Loucy (cell line): ENCODE measurements at regions not wholly inside any gene's neighbourhood (a gene's known extent, or its start where the extent isn't known, plus 50 kb on each side); places are given as distances from the start of the nearest gene placed in this dataset.

Source experiments
- H2AFZ ChIP-seq: fragments of 200-600 bp; sonication (generic); 2 replicates; pipeline ENCODE4 v1.6.0; 2016; ENCODE audit warnings: antibody characterized with exemption, mild to moderate bottlenecking, low read length, moderate library complexity
- H3F3A ChIP-seq: fragments of 200-600 bp; 2 replicates; pipeline ENCODE4 v1.6.0; 2016; ENCODE audit warnings: antibody characterized with exemption, low read depth, mild to moderate bottlenecking
- H3K27me3 ChIP-seq: fragments of 200-600 bp; sonication (generic); 2 replicates; pipeline ENCODE4 v1.6.1; 2014; ENCODE audit warnings: low read length, mild to moderate bottlenecking; ENCODE audit not compliant: insufficient read depth, poor library complexity, severe bottlenecking
- H3K36me3 ChIP-seq: fragments of 200-600 bp; sonication (generic); 2 replicates; pipeline ENCODE4 v1.6.1; 2016; ENCODE audit warnings: low read length; ENCODE audit not compliant: insufficient read depth
- H3K4me1 ChIP-seq: fragments of 200-600 bp; sonication (generic); 2 replicates; pipeline ENCODE4 v1.5.1; 2014; ENCODE audit warnings: low read length, mild to moderate bottlenecking; ENCODE audit not compliant: insufficient read depth, poor library complexity, severe bottlenecking
- H3K4me2 ChIP-seq: fragments of 200-600 bp; sonication (generic); 2 replicates; pipeline ENCODE4 v1.6.0; 2014; ENCODE audit warnings: antibody characterized with exemption, low read length, low read depth, mild to moderate bottlenecking; ENCODE audit not compliant: poor library complexity, severe bottlenecking
- H3K4me3 ChIP-seq: fragments of 200-600 bp; sonication (generic); 2 replicates; pipeline ENCODE4 v1.5.1; 2014; ENCODE audit warnings: low read length, mild to moderate bottlenecking, mixed read lengths; ENCODE audit not compliant: poor library complexity, severe bottlenecking
- H3K79me2 ChIP-seq: fragments of 200-600 bp; sonication (generic); 2 replicates; pipeline ENCODE4 v1.6.1; 2014; ENCODE audit warnings: low read length; ENCODE audit not compliant: insufficient read depth
- H3K9ac ChIP-seq: fragments of 200-600 bp; sonication (generic); 2 replicates; pipeline ENCODE4 v1.6.0; 2014; ENCODE audit warnings: mild to moderate bottlenecking, low read depth, low read length, moderate library complexity; ENCODE audit not compliant: poor library complexity, severe bottlenecking
- H3K9me2 ChIP-seq: fragments of 200-600 bp; sonication (generic); replicated peaks from 2 replicates; pipeline ENCODE4 v1.6.1; 2016; ENCODE audit warnings: low read depth, low read length, mixed read lengths
- H3K9me3 ChIP-seq: fragments of 200-600 bp; sonication (generic); 2 replicates; pipeline ENCODE4 v1.6.1; 2014; ENCODE audit warnings: mild to moderate bottlenecking, antibody characterized with exemption, low read length, low read depth; ENCODE audit not compliant: insufficient read depth
- H4K20me1 ChIP-seq: fragments of 200-600 bp; sonication (generic); 2 replicates; pipeline ENCODE4 v1.6.0; 2014; ENCODE audit warnings: antibody characterized with exemption, low read length, mild to moderate bottlenecking; ENCODE audit not compliant: insufficient read depth, poor library complexity, severe bottlenecking
- EZH2phosphoT487 ChIP-seq: fragments of 200-600 bp; IDR thresholded peaks from 2 replicates; pipeline ENCODE4 v1.6.1; 2018; ENCODE audit warnings: antibody characterized with exemption, mild to moderate bottlenecking, moderate library complexity, borderline replicate concordance
- TF ChIP-seq, protein P1 (sequence below): fragments of 200-600 bp; sonication (generic); conservative IDR thresholded peaks from 2 replicates; pipeline ENCODE4 v1.5.1; 2014; ENCODE audit warnings: mild to moderate bottlenecking, antibody characterized with exemption, low read length

DNA sequence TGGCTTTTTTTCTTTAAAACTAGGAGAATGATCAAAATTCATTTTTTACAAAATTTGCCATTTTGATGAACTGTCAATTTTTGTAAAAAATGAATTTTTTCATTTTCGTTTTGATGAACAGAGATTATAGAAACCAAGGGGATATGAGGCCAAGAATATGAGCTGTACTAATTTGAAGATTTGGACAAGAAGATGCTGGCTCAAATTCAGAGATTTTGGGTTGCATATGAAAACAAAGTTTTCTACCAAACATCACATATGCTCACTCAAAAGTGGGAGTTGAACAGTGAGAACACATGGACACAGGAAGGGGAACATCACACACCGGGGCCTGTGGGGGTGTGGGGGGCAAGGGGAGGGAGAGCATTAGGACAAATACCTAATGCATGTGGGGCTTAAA is 230.7 kb downstream of the SNAPC1 start:
- no peaks in the 10 kb centered on the region for H4K20me1 ChIP-seq
- no peak overlapping the region for H2AFZ ChIP-seq
- no peak overlapping the region for H3K9ac ChIP-seq
- no peak overlapping the region for H3K4me3 ChIP-seq
- TF ChIP-seq EZH2phosphoT487: no peak
- TF ChIP-seq, protein P1, sequence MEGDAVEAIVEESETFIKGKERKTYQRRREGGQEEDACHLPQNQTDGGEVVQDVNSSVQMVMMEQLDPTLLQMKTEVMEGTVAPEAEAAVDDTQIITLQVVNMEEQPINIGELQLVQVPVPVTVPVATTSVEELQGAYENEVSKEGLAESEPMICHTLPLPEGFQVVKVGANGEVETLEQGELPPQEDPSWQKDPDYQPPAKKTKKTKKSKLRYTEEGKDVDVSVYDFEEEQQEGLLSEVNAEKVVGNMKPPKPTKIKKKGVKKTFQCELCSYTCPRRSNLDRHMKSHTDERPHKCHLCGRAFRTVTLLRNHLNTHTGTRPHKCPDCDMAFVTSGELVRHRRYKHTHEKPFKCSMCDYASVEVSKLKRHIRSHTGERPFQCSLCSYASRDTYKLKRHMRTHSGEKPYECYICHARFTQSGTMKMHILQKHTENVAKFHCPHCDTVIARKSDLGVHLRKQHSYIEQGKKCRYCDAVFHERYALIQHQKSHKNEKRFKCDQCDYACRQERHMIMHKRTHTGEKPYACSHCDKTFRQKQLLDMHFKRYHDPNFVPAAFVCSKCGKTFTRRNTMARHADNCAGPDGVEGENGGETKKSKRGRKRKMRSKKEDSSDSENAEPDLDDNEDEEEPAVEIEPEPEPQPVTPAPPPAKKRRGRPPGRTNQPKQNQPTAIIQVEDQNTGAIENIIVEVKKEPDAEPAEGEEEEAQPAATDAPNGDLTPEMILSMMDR: no peak
- no peaks in the 10 kb centered on the region for H3K9me3 ChIP-seq
- no peaks in the 10 kb centered on the region for H3K4me1 ChIP-seq
- H3K27me3 ChIP-seq: no peaks in the 10 kb centered on the region
- no peaks in the 10 kb centered on the region for H3K9me2 ChIP-seq
- H3K79me2 ChIP-seq: no peaks in the 10 kb centered on the region
- H3F3A ChIP-seq: no peaks in the 10 kb centered on the region
- no peak overlapping the region for H3K4me2 ChIP-seq
- no peaks in the 10 kb centered on the region for H3K36me3 ChIP-seq

DNA sequence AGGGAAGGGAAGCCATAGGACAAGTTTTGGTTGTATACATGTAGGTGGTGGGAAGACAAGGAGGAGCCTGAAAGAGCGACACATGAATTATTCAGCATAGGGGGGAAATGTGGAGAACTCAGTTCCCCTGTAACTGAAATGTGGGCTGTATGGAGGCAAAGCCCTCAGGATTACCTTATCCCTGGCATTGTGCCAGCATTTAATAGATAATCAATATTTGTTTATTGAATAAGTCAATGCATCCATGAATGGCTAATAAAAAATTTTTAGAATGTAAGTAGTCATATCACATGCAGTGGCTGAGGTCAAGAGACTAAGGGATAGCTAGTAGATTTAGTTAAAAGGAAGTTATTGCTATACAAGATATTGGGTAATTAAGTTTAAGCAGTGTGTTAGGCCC is 232.4 kb downstream of the SNAPC1 start:
- H3K79me2 ChIP-seq: no peaks in the 10 kb centered on the region
- no peaks in the 10 kb centered on the region for H3F3A ChIP-seq
- no peak overlapping the region for H2AFZ ChIP-seq
- H3K4me3 ChIP-seq: no peak overlapping the region
- no peaks in the 10 kb centered on the region for H4K20me1 ChIP-seq
- no peaks in the 10 kb centered on the region for H3K4me1 ChIP-seq
- H3K9me3 ChIP-seq: no peaks in the 10 kb centered on the region
- no peaks in the 10 kb centered on the region for H3K27me3 ChIP-seq
- no peak overlapping the region for H3K4me2 ChIP-seq
- no peak overlapping the region for H3K9ac ChIP-seq
- no peaks in the 10 kb centered on the region for H3K9me2 ChIP-seq
- no peaks in the 10 kb centered on the region for H3K36me3 ChIP-seq
- TF ChIP-seq, protein P1: no peak
- TF ChIP-seq EZH2phosphoT487: no peak

DNA sequence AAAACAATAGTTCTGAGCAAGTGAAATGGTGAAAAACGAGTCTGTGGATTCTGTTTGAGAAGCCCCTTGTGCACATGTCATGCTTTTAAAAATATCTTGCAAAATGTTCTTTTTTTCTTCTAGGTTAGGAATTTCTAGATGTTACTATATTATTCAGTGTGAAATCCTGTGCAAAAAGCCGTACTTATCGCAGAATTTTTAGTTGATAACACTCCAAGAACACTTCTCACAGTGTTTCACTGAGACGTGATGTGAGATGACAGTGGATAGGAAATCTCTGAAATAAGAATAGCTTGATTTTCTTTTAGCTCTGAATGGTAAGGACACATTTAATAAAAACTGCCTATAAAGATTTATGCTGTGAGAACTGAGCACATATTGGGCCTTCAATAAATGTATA is 234.5 kb downstream of the SNAPC1 start:
- Histone ChIP-seq H3K4me1 (no peaks in the 10 kb centered on the region), H3K79me2 (no peaks in the 10 kb centered on the region), H4K20me1 (no peaks in the 10 kb centered on the region), H3K9me2 (no peaks in the 10 kb centered on the region), H3K9me3 (no peaks in the 10 kb centered on the region), H3K9ac (no peak overlapping the region), H3K4me2 (no peak overlapping the region), H3K4me3 (no peak overlapping the region), H3F3A (no peaks in the 10 kb centered on the region), H2AFZ (no peak overlapping the region), H3K27me3 (no peaks in the 10 kb centered on the region), H3K36me3 (no peaks in the 10 kb centered on the region)
- TF ChIP-seq, protein P1: no peak
- TF ChIP-seq EZH2phosphoT487: no peak
